ENCODE measurements at regions not wholly inside any gene's neighbourhood (a gene's known extent, or its start where the extent isn't known, plus 50 kb on each side); places are given as distances from the start of the nearest gene placed in this dataset.

DNA sequence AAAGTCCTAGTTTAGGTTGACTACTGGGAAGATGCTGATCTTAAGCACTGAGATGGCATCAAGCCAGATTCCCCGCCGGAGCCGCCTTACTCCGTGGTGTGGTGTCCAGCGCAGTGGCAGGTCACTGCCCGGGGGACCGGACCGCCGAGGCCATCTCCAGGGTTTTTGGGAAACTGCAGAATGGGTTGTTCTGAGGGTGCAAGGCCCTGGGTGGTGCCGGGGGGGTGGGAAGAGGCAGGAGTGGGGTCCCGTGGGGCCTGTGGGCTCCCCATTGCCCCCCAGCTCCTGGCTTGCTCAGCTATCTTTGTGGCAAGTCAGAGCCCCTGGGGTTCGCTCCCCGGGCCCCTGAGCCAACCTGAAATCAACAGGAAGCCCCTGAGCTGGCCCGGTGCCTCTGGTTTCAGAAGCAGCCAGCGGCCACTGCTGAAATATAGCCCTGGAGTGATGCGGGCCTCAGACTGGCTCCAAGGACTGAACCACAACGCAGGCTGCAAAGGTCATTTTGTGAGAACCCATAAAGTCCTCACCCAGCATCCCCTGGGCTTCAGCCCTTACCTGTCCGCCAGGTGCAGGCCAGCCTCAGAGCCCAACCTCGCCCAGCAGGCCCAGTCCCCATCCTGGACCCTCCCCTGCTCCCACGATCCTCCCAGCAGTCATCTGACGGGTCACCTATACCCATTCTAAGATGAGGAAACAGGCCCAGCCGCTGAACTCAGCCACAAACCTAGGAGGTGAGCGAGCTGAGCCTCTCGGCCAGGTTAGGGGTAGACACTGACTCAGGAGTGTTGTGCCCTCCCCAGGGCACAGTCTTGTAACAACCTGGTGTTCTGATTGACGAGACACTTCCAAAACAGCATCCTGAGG is 102.7 kb downstream of the PDGFA start:
- Mint-ChIP-seq H3K27me3 (ENCODE audit: low read depth in 3 of 3) (peaks cover 1 to 4% (median 2%) of the 10 kb centered on the region in 3 donors), H3K4me1 (no peaks in the 10 kb centered on the region), H3K9me3 (peaks cover 0 to 6% (median under 1%) of the 10 kb centered on the region in 6 donors), H3K4me3 (no peak overlapping the region), H3K27ac (no peak overlapping the region), H3K36me3 (peaks cover 0 to 3% (median 0%) of the 10 kb centered on the region in 3 donors)
- DNase-seq, result no peak

GRCh38 chr7:417625-417889 is 102.1 kb downstream of the PDGFA start:
- Mint-ChIP-seq H3K9me3 (peaks cover 0 to 6% (median under 1%) of the 10 kb centered on the region in 6 donors), H3K36me3 (peaks cover 0 to 3% (median 0%) of the 10 kb centered on the region in 3 donors), H3K27me3 (ENCODE audit: low read depth in 3 of 3) (peaks cover 1 to 4% (median 2%) of the 10 kb centered on the region in 3 donors), H3K4me3 (no peak overlapping the region), H3K27ac (no peak overlapping the region), H3K4me1 (no peaks in the 10 kb centered on the region)
- no peak for DNase-seq

- no peaks in the 10 kb centered on the region for H3K4me1 Mint-ChIP-seq
- peaks cover 0 to 3% (median 0%) of the 10 kb centered on the region in 3 donors for H3K36me3 Mint-ChIP-seq
- peaks cover 0 to 6% (median under 1%) of the 10 kb centered on the region in 6 donors for H3K9me3 Mint-ChIP-seq
These were observed 101.6 kb downstream of the PDGFA start for GRCh38 chr7:417973-418601.

GRCh38 chr7:418636-419280 is 100.9 kb downstream of the PDGFA start:
- H3K4me3 Mint-ChIP-seq, result no peak overlapping the region
- DNase-seq, result no peak
- no peak overlapping the region for H3K27ac Mint-ChIP-seq
- no peaks in the 10 kb centered on the region for H3K4me1 Mint-ChIP-seq
- H3K27me3 Mint-ChIP-seq (ENCODE audit: low read depth in 3 of 3), result peaks cover 1 to 4% (median 2%) of the 10 kb centered on the region in 3 donors
- peaks cover 0 to 6% (median under 1%) of the 10 kb centered on the region in 6 donors for H3K9me3 Mint-ChIP-seq
- H3K36me3 Mint-ChIP-seq, result peaks cover 0 to 3% (median 0%) of the 10 kb centered on the region in 3 donors

More at GRCh38 chr7:417973-418601, 101.6 kb downstream of the PDGFA start:
- no peak for DNase-seq
- H3K4me3 Mint-ChIP-seq, result no peak overlapping the region
- H3K27me3 Mint-ChIP-seq (ENCODE audit: low read depth in 3 of 3), result peaks cover 1 to 4% (median 2%) of the 10 kb centered on the region in 3 donors
- no peak overlapping the region for H3K27ac Mint-ChIP-seq

GRCh38 chr7:420142-421093 is 99.2 kb downstream of the PDGFA start:
- Mint-ChIP-seq H3K9me3 (peaks cover 0 to 6% (median under 1%) of the 10 kb centered on the region in 6 donors), H3K36me3 (peaks cover 0 to 3% (median 0%) of the 10 kb centered on the region in 3 donors), H3K27me3 (ENCODE audit: low read depth in 3 of 3) (peaks cover 1 to 4% (median 2%) of the 10 kb centered on the region in 3 donors), H3K4me3 (no peak overlapping the region), H3K4me1 (no peaks in the 10 kb centered on the region), H3K27ac (no peak overlapping the region)
- no peak for DNase-seq

DNA sequence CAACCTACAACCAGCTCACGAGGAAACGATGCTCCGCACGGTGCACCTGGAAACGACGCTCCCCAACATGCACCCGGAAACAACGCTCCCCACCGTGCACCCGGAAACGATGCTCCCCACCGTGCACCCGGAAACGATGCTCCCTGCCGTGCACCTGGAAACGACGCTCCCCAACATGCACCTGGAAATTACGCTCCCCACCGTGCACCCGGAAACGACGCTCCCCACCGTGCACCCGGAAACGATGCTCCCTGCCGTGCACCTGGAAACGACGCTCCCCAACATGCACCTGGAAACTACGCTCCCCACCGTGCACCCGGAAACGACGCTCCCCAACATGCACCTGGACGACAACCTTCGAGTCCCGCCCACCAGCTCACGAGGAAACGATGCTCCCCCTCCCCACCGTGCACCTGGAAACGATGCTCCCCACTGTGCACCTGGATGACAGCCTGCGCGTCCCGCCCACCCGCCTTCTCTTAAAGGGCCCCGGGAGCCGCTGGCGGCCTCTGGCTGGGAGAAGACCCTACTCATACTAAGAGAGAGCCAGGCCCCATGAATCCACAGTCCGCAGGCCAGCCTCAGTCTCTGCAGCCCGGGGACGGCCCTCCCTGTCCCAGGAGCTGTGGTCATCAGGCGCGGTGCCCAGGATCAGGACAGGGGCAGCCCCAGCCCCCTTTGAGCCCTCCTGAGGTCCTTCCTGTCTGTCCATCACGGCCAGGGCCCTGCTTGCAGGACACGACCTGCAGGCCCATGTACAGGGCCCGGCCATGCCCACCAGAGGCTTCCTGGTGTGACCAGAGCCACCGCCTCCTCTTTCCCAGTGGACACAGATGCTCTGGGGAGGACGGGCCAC is 98.3 kb downstream of the PDGFA start:
- Mint-ChIP-seq H3K4me1 (no peaks in the 10 kb centered on the region), H3K27ac (no peak overlapping the region), H3K36me3 (peaks cover 0 to 3% (median 0%) of the 10 kb centered on the region in 3 donors), H3K4me3 (no peak overlapping the region), H3K27me3 (ENCODE audit: low read depth in 3 of 3) (peaks cover 0 to 4% (median 2%) of the 10 kb centered on the region in 3 donors), H3K9me3 (peaks cover 0 to 6% (median under 1%) of the 10 kb centered on the region in 6 donors)
- DNase-seq, result no peak

DNA sequence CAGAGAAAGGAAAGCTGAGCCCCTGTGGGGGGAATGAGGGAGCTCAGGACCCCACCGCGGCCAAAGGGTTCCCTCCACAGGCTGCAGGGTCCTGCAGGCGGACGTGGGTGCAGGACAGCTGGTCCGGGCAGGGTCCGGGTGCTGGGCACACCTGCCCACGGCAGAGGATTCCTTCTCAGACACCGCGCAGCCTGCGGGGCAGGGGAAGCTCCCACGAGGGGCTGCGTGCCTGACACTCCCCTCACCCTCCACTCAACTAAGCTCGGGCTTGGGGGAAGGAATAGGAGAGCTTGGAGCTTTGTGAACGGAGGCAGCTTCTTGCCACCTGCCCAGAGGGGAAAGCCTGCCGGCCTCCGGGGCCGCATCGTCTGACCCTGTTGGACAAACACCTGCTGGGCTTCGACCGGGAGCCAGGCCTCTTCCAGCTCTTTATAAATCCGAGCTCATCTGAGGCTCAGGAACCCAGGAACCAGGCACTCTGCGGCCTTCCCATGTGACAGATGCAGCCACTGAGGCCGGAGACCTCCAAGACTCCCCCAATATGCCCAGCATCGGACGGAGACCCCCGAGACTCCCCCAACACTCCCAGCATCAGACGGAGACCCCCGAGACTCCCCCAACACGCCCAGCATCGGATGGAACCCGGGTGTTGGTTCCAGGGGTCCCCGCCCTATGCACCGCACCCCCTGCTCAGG is 97.3 kb downstream of the PDGFA start:
- H3K36me3 Mint-ChIP-seq, result peaks cover 0 to 3% (median 0%) of the 10 kb centered on the region in 3 donors
- no peak overlapping the region for H3K4me3 Mint-ChIP-seq
- no peak overlapping the region for H3K27ac Mint-ChIP-seq
- no peaks in the 10 kb centered on the region for H3K4me1 Mint-ChIP-seq
- peaks cover 0 to 4% (median 2%) of the 10 kb centered on the region in 3 donors for H3K27me3 Mint-ChIP-seq (ENCODE audit: low read depth in 3 of 3)
- DNase-seq, result no peak
- peaks cover 0 to 6% (median under 1%) of the 10 kb centered on the region in 6 donors for H3K9me3 Mint-ChIP-seq

DNA sequence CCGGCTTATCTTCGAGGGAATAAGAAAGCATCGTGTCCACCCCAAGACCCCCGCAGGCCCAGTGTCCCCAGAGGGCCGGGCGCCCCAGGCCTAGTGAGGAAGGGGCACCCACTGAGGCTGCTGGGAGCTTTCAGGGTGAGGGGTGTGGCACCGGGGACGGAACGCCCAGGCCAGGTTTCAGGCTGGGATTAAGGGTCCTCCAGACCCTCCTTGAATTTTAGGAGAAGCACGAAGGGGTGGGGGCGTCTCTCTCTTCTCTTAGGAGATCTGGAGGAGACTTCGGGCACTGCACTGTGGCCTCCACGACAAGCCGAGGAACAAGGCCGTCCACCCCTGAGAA is 96.8 kb downstream of the PDGFA start:
- peaks cover 0 to 6% (median 0%) of the 10 kb centered on the region in 6 donors for H3K9me3 Mint-ChIP-seq
- no peaks in the 10 kb centered on the region for H3K4me1 Mint-ChIP-seq
- DNase-seq, result no peak
- H3K27ac Mint-ChIP-seq, result no peak overlapping the region
- H3K27me3 Mint-ChIP-seq (ENCODE audit: low read depth in 3 of 3), result peaks cover 0 to 2% (median under 1%) of the 10 kb centered on the region in 3 donors
- H3K36me3 Mint-ChIP-seq, result peaks cover 0 to 3% (median 0%) of the 10 kb centered on the region in 3 donors
- no peak overlapping the region for H3K4me3 Mint-ChIP-seq

DNA sequence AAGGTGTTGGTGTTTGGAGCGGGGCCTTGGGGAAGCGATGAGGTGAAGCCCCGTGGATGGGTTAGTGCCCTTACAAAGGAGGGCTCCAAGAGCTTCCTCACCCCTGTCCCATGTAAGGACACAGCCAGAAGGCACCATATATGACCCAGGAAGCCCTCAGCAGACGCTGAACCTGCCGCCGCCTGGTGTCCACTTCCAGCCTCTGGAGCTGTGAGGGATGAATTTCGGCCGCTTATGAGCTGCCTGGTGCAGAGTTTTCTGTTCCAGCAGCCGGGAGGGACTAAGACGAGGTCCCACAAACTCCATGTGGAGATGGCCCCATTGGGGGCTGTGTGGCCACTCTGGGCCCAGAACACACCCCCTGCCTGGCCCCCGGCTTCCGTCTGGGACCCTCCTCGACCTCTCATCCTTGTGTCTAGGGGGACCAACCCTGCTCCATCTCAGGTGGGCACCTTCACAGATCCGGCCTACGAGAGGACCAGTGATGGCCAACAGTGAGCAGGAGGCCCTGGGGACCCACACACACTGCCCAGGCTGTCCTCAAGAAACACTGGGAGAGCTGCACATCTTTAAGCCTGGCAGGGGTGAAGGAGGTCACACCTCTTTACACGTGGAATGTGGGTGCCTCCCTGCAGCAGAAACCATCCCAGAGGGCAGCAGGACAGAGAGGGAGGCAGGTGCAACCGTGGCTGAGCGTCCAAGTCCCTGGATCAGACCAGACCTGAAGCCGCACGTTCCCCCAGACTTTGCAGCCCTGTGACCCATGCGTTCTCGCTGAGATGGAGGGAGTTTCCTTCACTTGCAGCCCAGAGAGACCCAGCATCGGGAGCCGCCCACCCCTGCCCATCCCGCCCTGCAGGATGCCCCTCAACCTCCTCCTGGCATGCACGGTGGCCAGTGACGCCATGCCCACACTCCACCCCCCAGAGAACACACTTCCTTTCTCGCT is 96.1 kb downstream of the PDGFA start:
- Mint-ChIP-seq H3K36me3 (no peaks in the 10 kb centered on the region), H3K9me3 (no peaks in the 10 kb centered on the region), H3K4me1 (no peaks in the 10 kb centered on the region), H3K4me3 (no peak overlapping the region), H3K27me3 (ENCODE audit: low read depth in 3 of 3) (peaks cover 0 to 2% (median 0%) of the 10 kb centered on the region in 3 donors), H3K27ac (no peak overlapping the region)
- no peak for DNase-seq

DNA sequence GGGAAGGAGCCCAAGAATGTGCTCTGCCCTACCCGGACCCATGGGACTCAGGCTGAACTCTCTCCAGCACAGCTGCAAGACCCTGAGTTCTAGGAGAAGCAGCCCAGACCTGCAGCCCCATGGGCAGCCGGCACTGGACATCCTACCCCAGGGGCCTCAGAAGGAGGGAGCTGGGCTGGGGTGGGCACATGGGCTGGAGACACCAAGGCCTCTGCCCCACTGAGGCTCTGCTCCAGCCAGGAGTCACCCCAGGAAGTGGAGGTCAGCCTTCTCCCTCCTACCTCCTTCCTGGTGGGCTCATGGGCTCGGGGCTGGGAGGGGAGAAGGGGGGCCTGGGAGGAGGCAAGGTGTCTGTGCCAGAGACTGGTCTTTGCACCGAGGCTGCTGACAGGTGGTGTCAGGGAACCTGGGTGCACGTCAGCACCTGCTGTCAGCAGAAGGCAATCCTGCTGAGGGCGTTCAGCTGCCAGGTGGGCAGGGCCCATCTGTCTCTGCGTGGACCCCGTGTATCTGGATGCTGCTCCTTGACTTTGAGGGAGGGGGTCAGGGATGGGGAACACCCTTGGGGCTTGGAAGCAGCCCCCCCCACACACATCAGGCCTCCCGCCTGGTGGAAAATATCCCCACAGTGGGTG is 95.2 kb downstream of the PDGFA start:
- Mint-ChIP-seq H3K4me3 (no peak overlapping the region), H3K27ac (no peak overlapping the region), H3K9me3 (no peaks in the 10 kb centered on the region), H3K27me3 (ENCODE audit: low read depth in 3 of 3) (peaks cover 0 to 2% (median 0%) of the 10 kb centered on the region in 3 donors), H3K36me3 (no peaks in the 10 kb centered on the region), H3K4me1 (no peaks in the 10 kb centered on the region)
- DNase-seq, result no peak

Data from immature natural killer cell (primary cell).